K562 (cell line): ENCODE measurements at regions not wholly inside any gene's neighbourhood (a gene's known extent, or its start where the extent isn't known, plus 50 kb on each side); places are given as distances from the start of the nearest gene placed in this dataset.
"Not testable (repeated sequence)": the region's sequence is repeated elsewhere in the genome, so short reads cannot be mapped to it uniquely, and the experiment has no call there.

ENCODE experiments used
- ATAC-seq: fragments of 200-7000 bp; cut with Tn5 transposase; 3 replicates; pipeline ENCODE4 v1.9.1; 2020; ENCODE audit warnings: moderate library complexity
- BruUV-seq: library from RNA; stranded (reverse); fragments of 400-500 nt; replicated peaks from 2 replicates; lab custom pipeline; 2021; lab: Mats Ljungman, UMichigan
- CTCF ChIA-PET: fragments of 300-600 bp; formaldehyde crosslinking; extraction: SDS; loops from one replicate; lab custom pipeline; 2021; ENCODE audit warnings: low intra/inter-chr PET ratio; lab: Yijun Ruan, JAX
- POLR2A ChIA-PET: fragments of 300-600, 350-650 bp; sonication (Branson Sonifier 250); formaldehyde crosslinking; extraction: SDS; loops from one replicate; lab custom pipeline; 2021; ENCODE audit warnings: antibody characterized with exemption, inconsistent platforms; lab: Yijun Ruan, JAX
- DNase-seq, 4 experiments: peaks; one replicate each; pipeline versions ENCODE4 v3.0.0 to v3.0.0-alpha.2; 2011 to 2018; ENCODE audit warnings: low spot score in 3 of 4, mixed read lengths in 3 of 4; ENCODE audit errors: extremely low read depth in 1 of 4
- FAIRE-seq: peaks from 2 replicates; lab custom pipeline; 2011; peaks lifted over from hg19 to GRCh38; lab: Jason Lieb, UNC
- H2AFZ ChIP-seq: 2 replicates; pipeline ENCODE4 v1.6.0; 2011; ENCODE audit warnings: low read depth, low read length, control low read depth, inconsistent platforms
- H3K27ac ChIP-seq: fragments of 200-600 bp; 3 replicates; pipeline ENCODE4 v1.8.0; 2011; ENCODE audit warnings: low read depth, mild to moderate bottlenecking, control low read depth, inconsistent platforms, low read length, moderate library complexity, mixed read lengths; ENCODE audit errors: extremely low read depth
- H3K27me3 ChIP-seq, 2 experiments: fragments of 300-600 bp in 1 of 2; 2 replicates in 1 of 2; 3 replicates in 1 of 2; pipeline versions ENCODE4 v1.6.0 to v1.8.0; 2011; ENCODE audit warnings: inconsistent platforms in 2 of 2, low read length in 2 of 2, mild to moderate bottlenecking in 1 of 2, mixed read lengths in 1 of 2, moderate library complexity in 1 of 2; ENCODE audit not compliant: control insufficient read depth in 2 of 2, insufficient read depth in 2 of 2
- H3K36me3 ChIP-seq: fragments of 300-600 bp; 3 replicates; pipeline ENCODE4 v1.8.0; 2011; ENCODE audit warnings: mild to moderate bottlenecking, low read length, inconsistent platforms; ENCODE audit not compliant: control insufficient read depth, insufficient read depth
- H3K4me1 ChIP-seq, 2 experiments: fragments of 200-600 bp in 1 of 2; replicated peaks in 1 of 2; 2 replicates in 1 of 2; 3 replicates in 1 of 2; pipeline versions ENCODE4 v1.5.1 to v1.8.0; 2011; ENCODE audit warnings: inconsistent platforms in 2 of 2, low read length in 2 of 2, mild to moderate bottlenecking in 1 of 2, mixed read lengths in 1 of 2, moderate library complexity in 1 of 2; ENCODE audit not compliant: control insufficient read depth in 2 of 2, insufficient read depth in 2 of 2
- H3K4me2 ChIP-seq: 2 replicates; pipeline ENCODE4 v1.6.1; 2011; ENCODE audit warnings: low read length, control low read depth, inconsistent platforms, mixed read lengths; ENCODE audit not compliant: insufficient read depth
- H3K4me3 ChIP-seq: fragments of 200-600 bp; sonication (generic), shearing (Covaris generic); 2 replicates; pipeline ENCODE4 v1.5.1; 2016; ENCODE audit warnings: control low read depth, inconsistent platforms
- H3K79me2 ChIP-seq: fragments of 200-600 bp; 3 replicates; pipeline ENCODE4 v1.8.0; 2011; ENCODE audit warnings: low read length, inconsistent platforms; ENCODE audit not compliant: control insufficient read depth, insufficient read depth
- H3K9ac ChIP-seq, 2 experiments: 2 replicates each; pipeline versions ENCODE4 v1.6.0 to v1.6.1; 2011; ENCODE audit warnings: low read depth in 2 of 2, low read length in 2 of 2, control low read depth in 1 of 2, inconsistent platforms in 1 of 2, mild to moderate bottlenecking in 1 of 2, mixed read lengths in 1 of 2; ENCODE audit not compliant: insufficient read depth in 1 of 2
- H3K9me1 ChIP-seq: one replicate; pipeline ENCODE4 v1.6.0; 2011; ENCODE audit warnings: inconsistent platforms, mild to moderate bottlenecking, low read length, moderate library complexity; ENCODE audit not compliant: control insufficient read depth, insufficient read depth
- H3K9me3 ChIP-seq: replicated peaks from 2 replicates; pipeline ENCODE4 v1.5.1; 2011; ENCODE audit warnings: low read depth, low read length, inconsistent platforms; ENCODE audit not compliant: control insufficient read depth, insufficient read depth
- H4K20me1 ChIP-seq: replicated peaks from 2 replicates; pipeline ENCODE4 v1.6.1; 2011; ENCODE audit warnings: low read length, inconsistent platforms, mixed read lengths; ENCODE audit not compliant: control insufficient read depth, insufficient read depth
- WGBS: fragments of 100-300 bp; shearing (Covaris generic); methylation state at CpG from one replicate; pipeline ENCODE4 v1.1.6; 2016; ENCODE audit warnings: low coverage, mixed read lengths; ENCODE audit not compliant: insufficient coverage; ENCODE audit errors: missing lambda C conversion rate; 5-methylcytosine and 5-hydroxymethylcytosine counted together
- in situ Hi-C: fragments of 300-500 bp; cut with MboI; formaldehyde crosslinking; loops from 4 replicates; pipeline ENCODE4 v1.15.0; 2018; ENCODE audit warnings: inconsistent platforms, mixed read lengths
- intact Hi-C: fragments of 100-400 bp; cut with micrococcal nuclease; formaldehyde crosslinking; loops from 2 replicates; pipeline ENCODE4 v1.14.2; 2022

- H3K4me3 ChIP-seq, H2AFZ ChIP-seq, FAIRE-seq, CTCF ChIA-PET, H4K20me1 ChIP-seq, BruUV-seq, H3K79me2 ChIP-seq, in situ Hi-C loops, intact Hi-C loops, H3K27ac ChIP-seq, H3K4me2 ChIP-seq, H3K9me1 ChIP-seq, POLR2A ChIA-PET, DNase-seq, H3K36me3 ChIP-seq, ATAC-seq, H3K9me3 ChIP-seq, H3K27me3 ChIP-seq, H3K9ac ChIP-seq, H3K4me1 ChIP-seq: not testable (repeated sequence)
- 4% methylated on average over 3 of the region's 3 CpGs for WGBS
These were observed 695.0 kb upstream of the CDH6 start for GRCh38 chr5:30498509-30498908.

GRCh38 chr5:30494113-30494512 lies 699.4 kb upstream of the CDH6 start:
- H3K9me1 ChIP-seq, H2AFZ ChIP-seq, H3K27me3 ChIP-seq, intact Hi-C loops, POLR2A ChIA-PET, H3K79me2 ChIP-seq, CTCF ChIA-PET, H3K4me3 ChIP-seq, H3K36me3 ChIP-seq, H3K9me3 ChIP-seq, DNase-seq, in situ Hi-C loops, H3K9ac ChIP-seq, H3K4me2 ChIP-seq, BruUV-seq, H3K27ac ChIP-seq, H4K20me1 ChIP-seq, H3K4me1 ChIP-seq, FAIRE-seq, ATAC-seq: not testable (repeated sequence)
- WGBS = 0% methylated on average over 4 of the region's 7 CpGs
